ENCODE measurements at regions not wholly inside any gene's neighbourhood (a gene's known extent, or its start where the extent isn't known, plus 50 kb on each side); places are given as distances from the start of the nearest gene placed in this dataset.

GRCh38 chr1:170470121-170470520, 61.8 kb upstream of the GORAB start:
- Histone ChIP-seq H3K27me3 (ENCODE audit: low read depth, low read length) (no peaks in the 10 kb centered on the region), H3K9me3 (ENCODE audit: insufficient read depth, low read length) (no peaks in the 10 kb centered on the region), H3K9ac (ENCODE audit: low read length) (no peak overlapping the region), H3K27ac (ENCODE audit: low read length) (no peak overlapping the region), H3K4me3 (ENCODE audit: low read length) (no peak overlapping the region), H4K20me1 (ENCODE audit: insufficient read depth, low read length) (no peaks in the 10 kb centered on the region), H3K36me3 (replicated peaks; ENCODE audit: low read depth, low read length) (no peaks in the 10 kb centered on the region), H3K4me1 (ENCODE audit: low read length) (no peaks in the 10 kb centered on the region), H3K79me2 (ENCODE audit: low read length) (no peaks in the 10 kb centered on the region), H2AFZ (ENCODE audit: low read depth, low read length) (no peak overlapping the region), H3K4me2 (ENCODE audit: low read length) (no peak overlapping the region)
- no peak for TF ChIP-seq EZH2phosphoT487 (IDR thresholded peaks at IDR 0.05; ENCODE audit: low read depth)
- TF ChIP-seq, protein P1, sequence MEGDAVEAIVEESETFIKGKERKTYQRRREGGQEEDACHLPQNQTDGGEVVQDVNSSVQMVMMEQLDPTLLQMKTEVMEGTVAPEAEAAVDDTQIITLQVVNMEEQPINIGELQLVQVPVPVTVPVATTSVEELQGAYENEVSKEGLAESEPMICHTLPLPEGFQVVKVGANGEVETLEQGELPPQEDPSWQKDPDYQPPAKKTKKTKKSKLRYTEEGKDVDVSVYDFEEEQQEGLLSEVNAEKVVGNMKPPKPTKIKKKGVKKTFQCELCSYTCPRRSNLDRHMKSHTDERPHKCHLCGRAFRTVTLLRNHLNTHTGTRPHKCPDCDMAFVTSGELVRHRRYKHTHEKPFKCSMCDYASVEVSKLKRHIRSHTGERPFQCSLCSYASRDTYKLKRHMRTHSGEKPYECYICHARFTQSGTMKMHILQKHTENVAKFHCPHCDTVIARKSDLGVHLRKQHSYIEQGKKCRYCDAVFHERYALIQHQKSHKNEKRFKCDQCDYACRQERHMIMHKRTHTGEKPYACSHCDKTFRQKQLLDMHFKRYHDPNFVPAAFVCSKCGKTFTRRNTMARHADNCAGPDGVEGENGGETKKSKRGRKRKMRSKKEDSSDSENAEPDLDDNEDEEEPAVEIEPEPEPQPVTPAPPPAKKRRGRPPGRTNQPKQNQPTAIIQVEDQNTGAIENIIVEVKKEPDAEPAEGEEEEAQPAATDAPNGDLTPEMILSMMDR (IDR thresholded peaks at IDR 0.05; ENCODE audit: low read depth, low read length): no peak

DNA sequence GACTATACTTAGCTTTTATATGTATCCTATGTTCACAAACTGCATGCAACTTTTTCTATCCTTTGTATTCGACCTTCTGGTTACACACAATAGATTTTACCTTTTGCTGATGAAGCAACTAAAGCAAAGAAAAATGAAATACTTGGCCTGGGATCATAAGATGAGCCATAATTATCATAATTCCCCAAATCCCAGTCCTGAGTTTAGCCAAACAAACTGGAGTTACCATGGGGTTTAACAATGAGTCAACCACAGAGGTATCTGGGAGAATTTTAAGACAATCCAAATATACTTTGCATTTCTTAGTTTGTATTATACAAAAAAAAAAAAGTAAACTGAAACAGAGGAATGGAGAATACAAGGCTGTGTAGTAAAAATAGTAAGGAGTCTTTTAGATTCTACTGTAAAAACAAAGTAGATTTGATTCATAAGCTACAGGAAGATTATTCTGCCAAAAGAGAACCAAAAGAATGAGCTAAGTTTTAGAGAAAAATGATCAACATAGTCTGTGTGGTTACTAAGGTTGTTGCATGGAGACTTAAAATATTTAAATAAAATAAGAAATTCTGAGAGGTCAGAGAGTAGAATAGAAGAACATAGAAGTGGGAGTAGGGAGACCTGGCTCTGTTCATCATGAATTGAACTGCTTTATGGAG, 60.4 kb upstream of the GORAB start:
- Histone ChIP-seq H3K9me3 (ENCODE audit: insufficient read depth, low read length) (no peaks in the 10 kb centered on the region), H3K27me3 (ENCODE audit: low read depth, low read length) (no peaks in the 10 kb centered on the region), H3K4me1 (ENCODE audit: low read length) (no peaks in the 10 kb centered on the region), H2AFZ (ENCODE audit: low read depth, low read length) (no peak overlapping the region), H3K36me3 (replicated peaks; ENCODE audit: low read depth, low read length) (no peaks in the 10 kb centered on the region), H3K4me2 (ENCODE audit: low read length) (no peak overlapping the region), H3K79me2 (ENCODE audit: low read length) (no peaks in the 10 kb centered on the region), H3K9ac (ENCODE audit: low read length) (no peak overlapping the region), H3K4me3 (ENCODE audit: low read length) (no peak overlapping the region), H3K27ac (ENCODE audit: low read length) (no peak overlapping the region), H4K20me1 (ENCODE audit: insufficient read depth, low read length) (no peaks in the 10 kb centered on the region)
- TF ChIP-seq EZH2phosphoT487 (IDR thresholded peaks at IDR 0.05; ENCODE audit: low read depth): no peak
- TF ChIP-seq, protein P1 (IDR thresholded peaks at IDR 0.05; ENCODE audit: low read depth, low read length): no peak

DNA sequence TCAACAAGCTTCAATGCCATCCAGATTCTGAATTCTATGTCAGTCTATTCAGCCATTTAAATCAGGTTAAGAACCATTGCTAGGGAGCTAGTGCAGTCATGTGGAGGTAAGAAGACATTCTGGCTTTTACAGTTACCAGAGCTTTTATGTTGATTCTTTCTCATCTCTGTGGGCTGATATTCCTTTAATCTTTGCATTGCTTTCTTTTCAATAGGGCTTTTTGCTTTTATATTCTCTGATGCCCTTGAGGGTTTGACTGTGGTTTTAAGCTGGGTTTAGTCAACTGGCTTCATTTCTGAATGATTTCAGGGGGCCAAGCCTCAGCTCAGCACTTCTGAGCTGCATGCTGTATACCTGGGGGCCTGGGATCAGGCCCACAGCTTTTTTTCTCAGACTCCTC, 51.0 kb upstream of the GORAB start:
- Histone ChIP-seq H2AFZ (ENCODE audit: low read depth, low read length) (no peak overlapping the region), H4K20me1 (ENCODE audit: insufficient read depth, low read length) (no peaks in the 10 kb centered on the region), H3K79me2 (ENCODE audit: low read length) (no peaks in the 10 kb centered on the region), H3K4me2 (ENCODE audit: low read length) (no peak overlapping the region), H3K9ac (ENCODE audit: low read length) (no peak overlapping the region), H3K9me3 (ENCODE audit: insufficient read depth, low read length) (no peaks in the 10 kb centered on the region), H3K27me3 (ENCODE audit: low read depth, low read length) (no peaks in the 10 kb centered on the region), H3K27ac (ENCODE audit: low read length) (no peak overlapping the region), H3K4me1 (ENCODE audit: low read length) (no peaks in the 10 kb centered on the region), H3K4me3 (ENCODE audit: low read length) (no peak overlapping the region), H3K36me3 (replicated peaks; ENCODE audit: low read depth, low read length) (no peaks in the 10 kb centered on the region)
- TF ChIP-seq EZH2phosphoT487 (IDR thresholded peaks at IDR 0.05; ENCODE audit: low read depth): no peak
- TF ChIP-seq, protein P1 (IDR thresholded peaks at IDR 0.05; ENCODE audit: low read depth, low read length): no peak

Data from OCI-LY3 (cell line).